GM12878 (cell line): ENCODE measurements at regions not wholly inside any gene's neighbourhood (a gene's known extent, or its start where the extent isn't known, plus 50 kb on each side); places are given as distances from the start of the nearest gene placed in this dataset.

Experiments
- ATF2 ChIP-seq: IDR thresholded peaks from 2 replicates; pipeline ENCODE4 v1.6.1; 2012; ENCODE audit warnings: low read length, inconsistent platforms
- CTCF ChIP-seq, 3 experiments: IDR thresholded peaks in 2 of 3; conservative IDR thresholded peaks in 1 of 3; 2 replicates each; pipeline ENCODE4 v1.5.1; 2011; ENCODE audit warnings: low read depth in 3 of 3, low read length in 3 of 3, mild to moderate bottlenecking in 3 of 3, control low read depth in 2 of 3, moderate library complexity in 2 of 3, inconsistent platforms in 1 of 3, mixed read lengths in 1 of 3; ENCODE audit not compliant: control insufficient read depth in 2 of 3, insufficient read depth in 1 of 3; ENCODE audit errors: extremely low read depth in 1 of 3
- EP300 ChIP-seq, 2 experiments: fragments of 150-350 bp in 1 of 2; IDR thresholded peaks; 2 replicates each; pipeline ENCODE4 v1.6.1; 2011 to 2012; ENCODE audit warnings: low read depth in 2 of 2, low read length in 2 of 2, borderline replicate concordance in 1 of 2, improper control_type of control experiment in 1 of 2, inconsistent platforms in 1 of 2; ENCODE audit not compliant: control insufficient read depth in 1 of 2
- FOS ChIP-seq: IDR thresholded peaks from 3 replicates; pipeline ENCODE4 v1.6.1; 2011; ENCODE audit warnings: borderline replicate concordance; ENCODE audit not compliant: insufficient read length; ENCODE audit errors: extremely low read depth
- MXI1 ChIP-seq: fragments of 150-350 bp; IDR thresholded peaks from 2 replicates; pipeline ENCODE4 v1.6.1; 2011; ENCODE audit warnings: low read depth, mild to moderate bottlenecking, inconsistent platforms, low read length, improper control_type of control experiment
- TAF1 ChIP-seq: IDR thresholded peaks from 2 replicates; pipeline ENCODE4 v1.6.1; 2011; ENCODE audit warnings: mild to moderate bottlenecking, low read depth, low read length, borderline replicate concordance
- ZNF24 ChIP-seq: fragments of 450-650 bp; IDR thresholded peaks from 2 replicates; pipeline ENCODE4 v1.6.1; 2017; ENCODE audit warnings: antibody characterized with exemption, mild to moderate bottlenecking

- TF ChIP-seq CTCF (IDR thresholded peaks at IDR 0.05 in 2 of 3, conservative IDR thresholded peaks at IDR 0.05 in 1 of 3; ENCODE audit: control insufficient read depth in 2 of 3, extremely low read depth in 1 of 3, insufficient read depth in 1 of 3, low read depth in 3 of 3, low read length in 3 of 3): no peak
- no peak for TF ChIP-seq FOS
- no peak for TF ChIP-seq TAF1
- TF ChIP-seq ZNF24: no peak
- no peak for TF ChIP-seq EP300 (IDR thresholded peaks at IDR 0.05; ENCODE audit: borderline replicate concordance in 1 of 2, control insufficient read depth in 1 of 2, low read depth in 2 of 2, low read length in 2 of 2)
- TF ChIP-seq MXI1: no peak
- TF ChIP-seq ATF2: no peak
Observed at GRCh38 chr16:9192746-9193145, 101.3 kb downstream of the HAPSTR1 start.
